CD4-positive, alpha-beta T cell treated with Interleukin-4 for 1 hour (primary cell): ENCODE measurements at regions not wholly inside any gene's neighbourhood (a gene's known extent, or its start where the extent isn't known, plus 50 kb on each side); places are given as distances from the start of the nearest gene placed in this dataset.
A peak's percentile ranks its signal among the peaks of the same experiment; 100 is the strongest.

Experiments
- DNase-seq, 2 donors: peaks; one replicate each; pipeline ENCODE4 v3.0.0-alpha.2; 2020 to 2022

DNA sequence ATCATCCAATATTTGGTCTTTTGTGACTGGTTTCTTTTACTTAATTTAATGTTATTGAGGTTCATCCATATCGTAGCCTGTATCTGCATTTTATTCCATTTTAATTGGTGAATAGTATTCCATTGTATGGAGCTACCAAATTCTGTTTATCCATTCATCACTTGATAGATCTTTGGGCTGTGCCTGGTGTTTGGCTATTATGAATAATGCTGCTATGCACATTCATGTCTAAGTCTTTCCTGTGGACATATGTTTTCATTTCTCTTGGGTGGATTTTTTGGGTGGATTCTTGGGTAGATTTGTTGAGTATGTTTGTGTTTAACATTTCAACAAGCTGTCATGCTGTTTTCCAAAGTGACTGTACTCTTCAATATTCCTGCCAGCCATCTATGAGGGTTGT lies 52.5 kb upstream of the NEDD4L start:
- no peak for DNase-seq

DNA sequence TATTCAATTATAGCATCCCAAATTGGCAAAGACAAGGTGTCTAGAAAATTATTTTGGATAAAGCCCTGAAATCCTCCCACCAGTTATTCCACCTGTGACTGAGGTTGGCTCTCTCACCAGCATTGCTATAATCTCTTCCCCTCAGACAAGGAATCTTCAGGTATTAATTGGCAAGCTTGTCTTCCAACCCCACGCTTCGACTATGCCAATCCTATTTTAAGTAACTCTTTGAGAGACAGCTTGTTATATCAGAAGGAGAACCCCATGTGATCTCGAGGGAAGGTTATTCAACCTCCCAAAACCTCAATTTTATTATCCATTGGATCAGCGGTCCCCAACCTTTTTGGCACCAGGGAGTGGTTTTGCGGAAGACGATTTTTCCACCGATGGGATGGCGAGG lies 54.5 kb upstream of the NEDD4L start:
- no peak for DNase-seq

DNA sequence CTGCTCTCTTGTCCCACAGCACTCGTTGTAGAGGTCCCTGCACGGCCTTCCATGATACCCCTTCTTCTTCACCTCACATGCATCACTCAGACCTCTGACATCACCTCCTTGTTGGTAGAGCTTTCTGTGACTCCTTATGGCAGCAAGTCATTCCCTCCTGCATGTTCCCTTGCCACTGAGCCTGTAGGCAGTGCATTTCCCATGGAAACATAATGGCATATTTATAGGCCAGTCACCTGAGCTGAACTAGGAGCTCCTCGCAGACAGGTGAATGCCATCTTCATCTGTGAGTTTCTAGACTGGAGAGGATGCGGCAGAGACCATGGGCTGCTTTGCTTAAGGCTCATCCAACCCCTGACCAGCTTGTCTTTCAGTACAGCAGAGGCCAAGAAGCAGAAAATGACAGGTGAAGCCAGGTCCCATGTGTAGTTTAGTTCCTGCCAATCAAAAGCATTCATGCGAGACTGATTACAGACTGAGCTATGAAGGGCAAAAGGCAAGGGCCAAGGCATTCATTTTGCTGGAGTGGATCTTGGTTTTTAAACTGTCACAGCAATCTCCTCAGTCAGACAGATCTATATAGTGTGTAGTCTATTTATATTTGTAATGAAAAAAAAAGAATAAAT lies 59.4 kb upstream of the NEDD4L start:
- DNase-seq = no peak

- DNase-seq = no peak
These were observed 60.1 kb upstream of the NEDD4L start for GRCh38 chr18:57983965-57984364.

DNA sequence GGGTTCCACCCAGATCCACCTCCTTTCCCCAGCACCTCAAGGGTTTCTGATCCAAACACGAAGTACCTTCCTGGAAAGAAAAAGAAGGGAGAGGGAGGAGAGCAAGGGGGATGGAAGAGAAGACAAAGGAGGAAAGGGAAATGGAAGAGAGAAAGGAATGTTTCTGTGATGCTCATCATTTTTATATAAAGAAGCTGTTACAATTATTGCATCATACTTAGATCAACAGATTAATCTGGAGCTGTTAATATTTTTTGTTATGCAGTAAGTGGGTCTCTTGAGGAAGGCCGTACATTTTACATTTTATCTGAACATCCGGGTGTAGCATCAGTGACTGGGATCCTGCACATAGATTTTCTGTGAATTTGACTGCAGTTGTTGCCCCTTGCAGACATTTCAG lies 60.6 kb upstream of the NEDD4L start:
- no peak for DNase-seq

DNA sequence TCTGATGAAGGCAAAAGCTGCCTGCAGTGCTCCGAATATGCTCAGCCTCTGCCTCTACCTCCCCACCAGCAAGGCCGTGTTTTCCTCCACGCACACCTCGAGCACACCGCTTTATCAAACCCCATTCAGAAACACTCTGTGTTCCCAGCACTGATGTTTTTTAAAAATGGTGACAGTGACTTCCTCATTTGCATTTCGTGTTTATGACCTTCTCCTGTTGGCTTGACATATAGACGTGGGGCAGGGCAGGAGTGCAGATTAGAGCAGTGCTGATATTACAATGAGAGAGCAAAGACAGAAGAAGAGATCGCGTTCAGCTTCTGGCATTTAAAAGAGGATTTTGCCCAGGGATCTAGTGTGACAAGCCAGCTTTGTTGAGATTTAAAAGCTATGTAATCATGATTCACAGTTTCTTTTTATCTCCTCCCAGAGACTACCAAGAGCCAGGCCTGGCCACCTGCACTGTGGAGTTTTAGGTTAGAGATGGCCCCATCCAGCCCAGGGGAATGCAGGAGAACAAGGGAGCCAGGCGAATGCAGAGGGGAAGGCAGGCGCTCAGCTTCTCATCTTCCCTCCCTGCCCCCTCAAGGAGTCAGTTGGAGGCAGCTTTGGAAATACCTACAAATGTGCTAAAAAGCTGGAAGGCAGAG lies 61.5 kb upstream of the NEDD4L start:
- no peak for DNase-seq

- no peak for DNase-seq
These were observed 62.6 kb upstream of the NEDD4L start for GRCh38 chr18:57981308-57982028.

- no peak for DNase-seq
These were observed 63.3 kb upstream of the NEDD4L start for GRCh38 chr18:57980573-57981307.

DNA sequence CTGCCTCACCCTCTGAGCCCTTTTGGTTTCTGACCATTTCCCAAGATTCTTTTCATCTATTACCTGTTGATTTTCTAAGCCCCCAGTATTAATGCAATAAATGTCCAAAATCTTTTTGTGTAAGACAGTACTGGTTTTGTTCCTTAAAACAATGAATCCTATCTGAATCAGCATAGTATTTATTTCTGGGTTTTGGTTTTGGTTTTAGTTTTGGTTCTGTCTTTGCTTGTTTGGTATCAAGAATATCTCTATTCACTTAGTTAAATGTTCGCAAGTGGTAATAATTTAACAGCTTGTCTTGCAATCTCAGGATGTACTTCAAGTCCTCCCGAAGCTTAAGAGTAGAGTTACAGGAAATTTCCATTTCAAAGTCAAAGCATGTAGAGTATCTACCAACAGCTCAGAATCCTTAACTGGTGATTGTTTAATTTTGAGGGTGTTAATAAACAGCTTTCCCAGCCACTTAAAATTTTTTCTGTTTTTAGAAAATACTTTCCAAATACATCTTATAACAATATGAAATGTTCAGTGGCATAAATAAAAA lies 67.7 kb upstream of the NEDD4L start:
- no peak for DNase-seq

DNA sequence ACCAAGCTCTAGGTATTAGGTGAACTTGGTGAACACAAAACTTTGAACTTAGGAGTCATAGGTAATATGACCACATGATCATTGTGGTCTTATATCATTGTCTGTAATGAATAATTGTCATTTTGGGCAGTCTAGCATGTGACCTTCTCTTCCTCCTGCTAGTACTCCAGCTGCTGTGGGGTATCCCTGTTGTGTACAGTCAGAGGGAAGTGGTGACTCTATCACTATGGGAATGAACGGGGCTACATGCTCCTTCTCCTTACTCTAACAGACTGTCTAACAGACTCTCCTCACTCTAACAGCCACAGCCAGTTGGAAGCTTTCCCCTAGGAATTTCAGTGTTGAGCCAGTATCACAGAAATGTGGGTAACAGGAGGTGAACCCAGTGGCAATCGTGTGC lies 68.2 kb upstream of the NEDD4L start:
- no peak for DNase-seq

GRCh38 chr18:57974585-57975265 lies 69.3 kb upstream of the NEDD4L start:
- DNase-seq = no peak

GRCh38 chr18:57973889-57974288 lies 70.1 kb upstream of the NEDD4L start:
- no peak for DNase-seq

DNA sequence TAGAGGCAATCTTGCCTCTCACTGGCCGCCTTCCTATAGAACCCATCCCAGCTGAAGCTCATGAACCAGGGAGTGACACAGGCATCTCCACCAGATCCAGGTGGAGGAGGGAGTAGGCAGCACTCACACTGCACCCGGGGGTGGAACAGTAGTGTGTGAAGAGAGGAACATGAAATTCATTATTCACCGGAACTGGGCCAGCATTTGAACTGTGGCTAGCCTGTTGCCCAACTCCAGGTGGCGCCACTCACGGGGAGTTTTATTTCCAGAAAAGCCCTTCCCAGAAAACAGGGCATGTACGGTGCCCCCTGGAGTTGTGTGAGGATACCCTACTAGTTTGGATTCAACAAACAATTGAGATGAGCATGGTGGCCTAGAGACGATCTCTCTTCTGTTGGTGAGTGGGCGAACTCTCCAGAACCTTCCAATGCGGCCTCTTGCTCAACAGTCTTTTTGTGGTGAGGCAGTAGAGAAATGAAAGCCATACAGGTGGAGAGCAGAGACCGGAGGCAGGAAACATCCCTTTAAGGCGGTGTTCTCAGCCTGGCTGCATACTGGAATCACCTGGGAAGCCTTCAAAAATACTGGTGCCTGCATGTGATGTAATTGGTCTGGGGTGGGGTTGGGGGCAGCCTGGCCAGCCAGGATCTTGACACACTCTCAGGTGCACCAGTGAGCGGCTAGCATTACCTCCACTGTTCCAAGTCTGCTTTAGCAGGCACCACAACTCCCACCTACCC lies 73.5 kb upstream of the NEDD4L start:
- no peak for DNase-seq

DNA sequence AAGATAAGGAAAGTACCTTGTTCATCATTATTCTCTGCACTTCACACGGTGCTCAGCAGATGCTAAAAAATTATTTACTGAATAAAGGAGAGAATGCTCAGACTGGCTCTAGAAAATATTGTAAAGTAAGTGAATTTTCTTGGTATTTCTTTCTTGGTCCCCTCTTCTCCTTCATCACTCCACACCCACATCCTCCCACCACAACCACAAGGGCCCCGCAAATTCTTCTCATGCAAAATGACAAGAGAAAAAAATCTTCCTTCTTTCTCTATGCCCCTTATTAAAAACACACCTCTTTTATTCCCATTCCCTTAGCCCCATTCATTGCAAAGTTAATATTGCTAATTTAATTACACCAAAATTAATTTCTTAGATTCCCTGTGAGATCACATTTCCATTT lies 74.2 kb upstream of the NEDD4L start:
- DNase-seq = no peak

DNA sequence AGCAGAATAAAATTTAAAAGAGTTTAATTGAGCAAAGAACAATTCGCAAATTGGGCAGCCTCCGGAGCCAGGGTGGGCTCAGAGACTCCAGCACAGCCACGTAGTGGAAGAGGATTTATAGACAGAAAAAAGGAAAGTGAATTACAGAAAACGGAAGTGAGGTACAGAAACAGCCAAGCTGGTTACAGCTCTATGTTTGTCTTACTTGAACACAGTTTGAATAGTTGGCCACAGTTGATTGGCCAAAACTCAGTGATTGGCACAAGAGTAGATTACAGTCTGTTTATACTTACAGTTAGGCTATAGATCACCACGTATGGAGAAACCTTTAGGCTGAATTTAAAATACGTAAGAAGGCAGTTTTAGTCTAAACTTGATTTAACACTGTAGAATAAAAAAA lies 78.8 kb upstream of the NEDD4L start:
- no peak for DNase-seq

GRCh38 chr18:57961876-57962505 lies 82.0 kb upstream of the NEDD4L start:
- DNase-seq = no peak

DNA sequence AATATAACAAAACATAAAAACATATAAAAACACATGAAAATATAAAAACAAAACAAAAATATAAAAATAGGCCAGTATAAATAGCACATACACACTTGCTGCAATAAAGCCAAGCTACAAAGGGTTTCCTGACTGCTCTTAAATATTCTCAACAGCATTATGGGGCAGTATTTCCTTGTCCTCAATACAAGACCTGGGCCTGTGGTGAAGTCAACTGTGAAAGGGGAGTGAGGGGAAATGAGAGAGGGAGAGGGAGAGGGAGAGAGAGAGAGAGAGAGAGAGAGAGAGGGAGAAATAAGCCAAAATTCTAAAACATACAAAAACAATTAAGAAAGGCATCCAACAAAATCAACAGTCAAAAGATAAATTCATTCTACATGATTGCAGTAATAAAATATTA lies 82.6 kb upstream of the NEDD4L start:
- no peak for DNase-seq

GRCh38 chr18:57959278-57959677 lies 84.7 kb upstream of the NEDD4L start:
- DNase-seq = peak in 1 of 2 donors; percentile 16

- DNase-seq = no peak
These were observed 86.8 kb upstream of the NEDD4L start for GRCh38 chr18:57957210-57957609.

GRCh38 chr18:57956491-57956890 lies 87.5 kb upstream of the NEDD4L start:
- no peak for DNase-seq

- DNase-seq = no peak
These were observed 89.1 kb upstream of the NEDD4L start for GRCh38 chr18:57954935-57955334.

GRCh38 chr18:57953883-57954282 lies 90.1 kb upstream of the NEDD4L start:
- DNase-seq = no peak
